HG02973 (cell line): ENCODE measurements at regions not wholly inside any gene's neighbourhood (a gene's known extent, or its start where the extent isn't known, plus 50 kb on each side); places are given as distances from the start of the nearest gene placed in this dataset.

Experiments used
- ATAC-seq: cut with Tn5 transposase; IDR thresholded peaks from one replicate; pipeline ENCODE4 v1.9.1; 2021; ENCODE audit warnings: moderate library complexity; ENCODE audit not compliant: unreplicated experiment

GRCh38 chr14:29102996-29103395 lies 336.4 kb downstream of the FOXG1 start:
- ATAC-seq = no peak

- no peak for ATAC-seq
Observed at GRCh38 chr14:29108908-29109307, 342.3 kb downstream of the FOXG1 start.

GRCh38 chr14:29109589-29109988 lies 343.0 kb downstream of the FOXG1 start:
- no peak for ATAC-seq

GRCh38 chr14:29111554-29111953 lies 345.0 kb downstream of the FOXG1 start:
- no peak for ATAC-seq

- no peak for ATAC-seq
Observed at GRCh38 chr14:29123017-29123416, 356.4 kb downstream of the FOXG1 start.

GRCh38 chr14:29126361-29126760 lies 359.8 kb downstream of the FOXG1 start:
- no peak for ATAC-seq

GRCh38 chr14:29126865-29127264 lies 360.3 kb downstream of the FOXG1 start:
- no peak for ATAC-seq

- no peak for ATAC-seq
Observed at GRCh38 chr14:29140016-29140415, 373.4 kb downstream of the FOXG1 start.

GRCh38 chr14:29144621-29145020 lies 378.0 kb downstream of the FOXG1 start:
- ATAC-seq = no peak

GRCh38 chr14:29148221-29148620 lies 381.6 kb downstream of the FOXG1 start:
- no peak for ATAC-seq

- ATAC-seq = no peak
Observed at GRCh38 chr14:29149798-29150197, 383.2 kb downstream of the FOXG1 start.

GRCh38 chr14:29150659-29151058 lies 384.1 kb downstream of the FOXG1 start:
- no peak for ATAC-seq

- ATAC-seq = no peak
Observed at GRCh38 chr14:29156096-29156495, 389.5 kb downstream of the FOXG1 start.

- ATAC-seq = no peak
Observed at GRCh38 chr14:29161593-29161992, 395.0 kb downstream of the FOXG1 start.

GRCh38 chr14:29163109-29163508 lies 396.5 kb downstream of the FOXG1 start:
- no peak for ATAC-seq

GRCh38 chr14:29165431-29165830 lies 398.8 kb downstream of the FOXG1 start:
- ATAC-seq = no peak

- no peak for ATAC-seq
Observed at GRCh38 chr14:29166507-29166906, 399.9 kb downstream of the FOXG1 start.

- ATAC-seq = no peak
Observed at GRCh38 chr14:29168149-29168548, 401.6 kb downstream of the FOXG1 start.

GRCh38 chr14:29169408-29169807 lies 402.8 kb downstream of the FOXG1 start:
- ATAC-seq = no peak

- no peak for ATAC-seq
Observed at GRCh38 chr14:29175706-29176105, 409.1 kb downstream of the FOXG1 start.

GRCh38 chr14:29176876-29177275 lies 410.3 kb downstream of the FOXG1 start:
- no peak for ATAC-seq

GRCh38 chr14:29178971-29179370 lies 412.4 kb downstream of the FOXG1 start:
- no peak for ATAC-seq

- no peak for ATAC-seq
Observed at GRCh38 chr14:29191092-29191491, 424.5 kb downstream of the FOXG1 start.

GRCh38 chr14:29197557-29197956 lies 431.0 kb downstream of the FOXG1 start:
- ATAC-seq = no peak
